NCI-H460 (cell line): ENCODE measurements at regions not wholly inside any gene's neighbourhood (a gene's known extent, or its start where the extent isn't known, plus 50 kb on each side); places are given as distances from the start of the nearest gene placed in this dataset.
"Not testable (repeated sequence)": the region's sequence is repeated elsewhere in the genome, so short reads cannot be mapped to it uniquely, and the experiment has no call there.

Experiments
- DNase-seq: peaks from one replicate; pipeline ENCODE4 v3.0.0-alpha.2; 2016; ENCODE audit warnings: low read depth; ENCODE audit errors: extremely low read depth

DNA sequence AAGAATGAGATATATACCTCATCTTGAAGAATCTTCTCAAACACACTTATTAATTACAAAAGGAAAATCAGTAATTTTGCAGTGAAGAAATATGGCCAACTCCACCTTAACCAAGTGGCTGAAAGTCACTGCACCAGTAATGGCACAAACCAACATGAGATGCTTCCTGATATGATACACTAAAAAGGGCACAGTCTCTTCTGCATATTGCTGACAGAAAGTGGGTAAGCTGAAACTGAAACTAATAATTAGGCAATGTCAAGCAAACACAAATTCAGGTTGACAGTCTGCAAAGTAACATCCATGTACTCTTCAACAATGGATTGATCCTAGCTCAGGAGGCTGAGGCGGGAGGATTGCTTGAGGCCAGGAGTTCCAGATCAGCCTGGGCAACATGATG is 56.1 kb downstream of the ZNF22 start:
- DNase-seq = not testable (repeated sequence)

DNA sequence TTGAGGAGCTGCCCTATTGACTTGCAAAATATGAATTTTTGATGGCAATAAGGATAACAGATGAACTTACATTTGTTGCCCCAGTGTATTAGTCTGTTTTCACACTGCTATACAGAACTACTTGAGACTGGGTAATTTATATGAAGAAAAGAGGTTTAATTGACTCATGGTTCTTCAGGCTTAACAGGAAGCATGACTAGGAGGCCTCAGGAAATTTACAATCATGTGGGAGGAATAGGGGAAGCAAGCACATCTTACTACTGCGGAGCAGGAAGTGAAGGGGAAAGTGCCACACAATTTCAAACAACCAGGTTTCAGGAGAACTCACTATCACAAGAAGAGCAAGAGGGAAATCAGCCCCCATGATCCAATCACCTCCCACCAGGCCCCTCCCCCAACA is 57.9 kb downstream of the ZNF22 start:
- no peak for DNase-seq

DNA sequence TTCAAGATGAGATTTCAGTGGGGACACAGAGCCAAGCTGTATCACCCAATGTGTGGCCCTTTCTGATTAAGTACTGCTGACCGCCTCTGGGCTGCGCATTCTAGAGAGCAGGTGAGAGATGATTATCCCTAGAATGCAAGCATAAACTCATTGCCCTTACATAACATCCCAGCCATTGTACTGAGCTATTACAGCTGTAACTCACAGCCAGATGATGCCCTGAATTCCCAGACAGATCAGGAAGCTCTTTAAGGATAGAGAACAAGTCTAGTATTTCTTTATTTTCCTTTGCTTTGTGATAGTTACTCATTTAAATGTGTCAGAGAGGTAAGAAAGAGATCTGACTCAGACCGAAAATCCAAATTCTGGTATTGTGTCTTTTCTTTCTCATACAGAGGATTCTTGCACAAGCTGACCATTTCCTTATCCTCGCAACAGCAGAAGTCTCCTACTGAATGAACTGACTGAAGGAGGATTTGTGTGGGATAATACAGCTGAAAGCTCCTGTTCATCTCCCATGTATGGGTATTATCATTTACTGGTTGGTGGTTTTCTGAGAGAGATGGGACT is 58.4 kb downstream of the ZNF22 start:
- DNase-seq = no peak

DNA sequence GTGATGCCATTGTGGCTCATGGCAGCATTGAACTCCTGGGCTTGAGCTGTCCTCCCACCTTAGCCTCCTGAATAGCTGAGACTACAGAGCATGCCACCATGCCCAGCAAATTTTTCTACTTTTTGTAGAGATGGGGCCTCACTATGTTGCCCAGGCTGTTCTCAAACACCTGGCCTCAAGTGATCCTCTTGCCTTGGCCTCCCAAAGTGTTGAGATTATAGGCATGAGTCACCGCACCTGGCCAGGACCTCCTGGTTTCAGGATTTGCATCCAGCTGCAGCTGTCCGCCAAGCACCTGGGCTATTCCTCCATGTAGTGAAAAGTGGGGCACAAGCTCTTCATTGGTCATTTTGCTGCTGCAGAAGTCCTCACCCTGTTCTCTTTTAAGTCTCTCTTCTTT is 58.9 kb downstream of the ZNF22 start:
- no peak for DNase-seq

DNA sequence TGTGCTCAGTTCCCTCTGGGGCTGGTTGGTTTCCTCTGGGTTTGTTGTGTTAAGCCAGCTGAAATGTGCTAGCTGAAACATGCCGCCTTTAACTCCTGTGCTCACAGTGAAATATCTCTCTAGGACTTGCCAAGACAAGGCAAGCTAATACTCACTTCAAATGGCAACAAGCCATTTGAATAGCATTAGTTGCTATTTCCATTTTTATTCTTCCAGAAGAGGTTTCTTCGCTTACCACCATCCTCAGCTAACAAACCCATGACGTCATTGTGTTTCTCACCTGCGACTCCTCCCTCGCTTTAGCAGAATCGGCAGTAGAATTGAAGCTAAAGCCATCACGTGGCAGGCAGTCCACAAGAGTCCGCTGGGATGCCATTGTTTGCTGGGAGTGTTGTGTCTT is 61.3 kb downstream of the ZNF22 start:
- DNase-seq = no peak

DNA sequence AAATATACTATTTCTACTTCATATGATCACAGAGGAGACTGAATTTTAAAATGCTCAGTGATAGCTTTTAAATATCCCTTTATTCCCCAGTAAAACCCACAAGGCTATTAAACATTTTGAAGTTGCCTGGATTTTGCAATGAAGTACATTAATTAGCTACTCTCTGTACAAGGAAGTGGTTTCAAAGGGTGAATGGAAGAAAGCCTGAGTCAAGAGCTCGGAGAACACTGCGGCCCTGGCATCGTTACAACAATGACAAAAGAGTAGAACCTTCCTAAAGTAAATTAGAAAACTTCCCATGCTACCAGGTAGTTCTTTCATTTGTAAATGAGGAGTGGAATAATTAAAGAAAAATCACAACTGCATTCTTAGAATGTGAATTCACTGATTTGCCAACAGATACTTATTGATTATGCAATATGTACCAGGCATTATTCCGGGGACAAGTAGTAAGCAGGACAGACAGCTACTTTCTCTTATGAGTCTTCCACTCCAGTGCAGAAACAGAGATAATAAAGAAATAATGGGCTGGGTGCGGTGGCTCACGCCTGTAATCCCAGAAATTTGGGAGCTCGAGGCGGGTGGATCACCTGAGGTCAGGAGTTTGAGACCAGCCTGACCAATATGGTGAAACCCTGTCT is 63.0 kb downstream of the ZNF22 start:
- no peak for DNase-seq

DNA sequence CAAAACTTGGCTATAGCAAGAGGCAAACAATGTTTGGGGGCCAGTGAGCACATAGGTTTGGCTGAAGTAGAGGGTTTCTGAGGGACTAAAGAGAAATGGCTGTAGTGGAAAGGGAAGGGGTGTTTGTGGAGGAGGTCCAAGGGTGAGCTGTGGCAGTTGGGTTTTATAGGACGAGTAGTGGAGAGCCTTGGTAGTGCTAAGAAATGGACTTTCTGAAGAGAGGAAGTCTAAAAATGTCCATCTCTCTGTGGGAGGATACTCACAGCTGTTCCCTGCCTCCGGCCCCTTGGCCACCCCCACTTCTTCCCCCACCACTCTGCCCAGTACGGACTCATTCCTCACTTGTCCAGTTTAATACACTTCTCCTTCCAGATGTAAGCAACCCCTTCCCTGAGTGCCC is 64.3 kb downstream of the ZNF22 start:
- no peak for DNase-seq

DNA sequence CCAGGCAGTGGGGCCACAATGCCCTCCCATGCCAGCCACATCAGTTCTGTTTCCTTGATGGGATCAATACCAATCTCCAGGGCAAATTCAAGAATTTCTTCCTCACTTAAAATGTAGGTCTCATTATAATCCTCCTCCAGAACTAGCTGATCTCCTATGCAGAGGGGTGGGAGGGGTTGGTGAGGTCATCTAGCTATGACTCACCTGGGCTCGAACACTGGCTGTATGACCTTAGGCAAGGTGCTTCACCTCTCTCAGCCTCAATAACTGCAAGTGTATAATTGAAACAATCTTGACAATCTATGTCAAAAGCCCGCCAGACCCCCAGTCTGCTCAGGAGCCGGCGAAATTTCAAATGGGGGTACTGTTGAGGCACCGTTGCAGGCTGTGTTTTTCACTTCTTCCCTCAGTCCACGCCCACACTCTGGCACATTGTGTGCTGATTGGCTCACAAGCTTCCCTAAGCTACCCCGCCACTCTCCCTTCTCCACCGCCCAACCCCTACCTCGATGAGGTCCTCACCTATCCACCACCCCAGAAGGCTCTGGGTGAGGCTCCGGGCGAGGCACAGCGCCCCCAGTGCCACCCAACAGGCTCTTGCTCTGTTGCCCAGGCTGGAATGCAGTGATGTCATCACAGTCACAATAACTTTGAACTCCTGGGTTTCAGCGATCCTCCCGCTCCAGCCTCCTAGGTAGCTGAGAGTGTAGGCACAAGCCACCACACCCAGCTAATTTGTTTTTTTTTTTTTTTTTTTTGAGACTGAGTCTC is 70.5 kb downstream of the ZNF22 start:
- DNase-seq = no peak

DNA sequence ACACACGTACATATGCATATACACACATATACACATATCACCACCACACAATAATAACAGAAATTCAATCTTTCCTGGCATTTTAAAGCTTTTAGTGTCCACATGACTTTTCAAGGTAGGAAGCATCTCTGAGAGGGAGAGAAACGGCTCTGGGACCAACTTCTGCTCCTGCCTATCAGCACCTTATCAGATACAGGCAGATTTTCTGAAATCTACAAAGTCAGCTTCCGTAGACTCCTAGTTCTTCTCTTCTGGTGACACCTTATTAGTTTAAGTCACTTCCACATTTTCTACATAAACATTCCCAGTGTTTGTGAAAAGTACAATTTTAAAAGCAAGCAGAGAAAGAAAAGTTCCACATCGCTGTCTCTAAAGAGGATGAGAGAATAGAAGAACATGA is 74.5 kb downstream of the ZNF22 start:
- no peak for DNase-seq

DNA sequence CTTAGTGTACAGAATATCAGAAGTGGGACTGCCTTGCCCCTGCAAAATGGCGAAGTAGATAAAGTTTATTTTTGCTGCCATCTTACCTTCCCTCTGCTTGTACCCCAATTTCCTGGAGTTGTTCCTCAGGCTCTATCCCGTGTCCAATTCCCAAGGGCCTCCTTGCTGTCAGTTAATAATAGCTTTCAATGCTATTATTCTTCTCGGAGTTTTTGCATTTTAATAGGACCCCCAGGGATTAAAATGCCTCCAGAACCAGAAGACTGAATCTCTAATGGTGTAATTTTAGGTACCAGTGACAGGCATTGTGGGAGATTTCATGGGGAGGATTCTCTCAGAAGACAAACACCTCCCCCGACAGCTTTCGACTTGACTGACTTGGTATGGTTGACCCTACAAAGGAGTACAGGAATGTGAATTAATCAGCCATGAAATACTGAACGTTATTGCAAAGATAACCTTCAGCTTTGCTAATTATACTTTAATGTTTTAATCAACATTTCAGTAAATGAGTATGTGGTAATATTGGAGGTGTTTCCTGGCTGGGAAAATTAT is 75.2 kb downstream of the ZNF22 start:
- no peak for DNase-seq

DNA sequence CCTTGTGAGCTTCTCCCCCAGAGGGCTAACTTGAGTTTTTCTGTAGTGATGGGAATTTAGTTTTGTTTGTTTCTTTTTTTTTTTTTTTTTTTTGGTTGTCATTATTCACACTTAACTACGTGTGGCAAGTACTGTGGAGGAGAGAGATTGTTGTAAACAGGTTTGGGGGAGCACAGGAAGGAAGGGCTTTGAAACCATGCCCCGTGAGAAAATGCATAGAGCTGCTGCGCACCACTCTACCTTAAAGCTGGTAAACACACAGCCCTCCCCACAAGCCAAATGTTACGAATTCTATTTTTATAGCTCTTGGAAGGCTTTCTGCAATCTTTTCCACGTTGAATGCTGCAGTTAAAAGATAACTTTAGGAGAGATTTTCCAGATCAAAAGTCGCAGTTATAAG is 76.2 kb downstream of the ZNF22 start:
- DNase-seq = no peak

DNA sequence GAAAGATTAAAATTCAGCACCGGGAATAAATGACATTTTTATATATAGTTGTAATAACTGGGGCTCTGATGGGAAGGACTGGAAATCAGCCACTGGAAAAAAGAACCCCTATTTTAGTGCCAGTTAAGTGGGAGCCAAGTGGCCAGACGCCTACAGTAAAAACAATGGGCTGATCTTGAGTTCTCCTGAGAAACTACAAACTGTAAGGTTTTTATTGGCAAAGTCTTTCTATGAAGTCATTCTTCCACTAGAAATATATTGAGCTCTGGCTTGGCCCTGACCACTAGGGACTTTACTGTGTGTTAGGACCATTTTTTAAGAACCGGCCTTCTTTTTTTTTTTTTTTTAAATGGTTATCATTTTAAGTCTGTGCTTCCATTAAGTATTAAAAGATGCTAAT is 79.6 kb downstream of the ZNF22 start:
- no peak for DNase-seq

DNA sequence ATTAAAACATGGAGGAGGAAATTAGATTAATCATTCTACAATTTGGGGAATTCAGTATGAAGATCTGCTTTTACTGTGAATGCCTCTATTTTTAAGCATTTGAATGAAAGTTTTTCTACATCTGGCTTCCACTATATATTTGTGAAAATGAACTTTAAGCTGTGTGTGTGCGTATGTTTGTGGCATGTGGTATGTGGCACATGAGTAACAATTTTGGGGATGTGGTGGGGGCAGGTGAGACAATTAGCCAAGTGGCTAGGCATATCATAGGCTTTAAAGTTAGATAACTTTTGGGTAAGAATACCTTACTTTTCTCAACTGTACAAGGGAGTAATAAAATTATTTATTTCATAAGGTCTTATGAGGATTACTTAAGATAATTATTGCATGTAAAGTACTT is 81.5 kb downstream of the ZNF22 start:
- DNase-seq = no peak

DNA sequence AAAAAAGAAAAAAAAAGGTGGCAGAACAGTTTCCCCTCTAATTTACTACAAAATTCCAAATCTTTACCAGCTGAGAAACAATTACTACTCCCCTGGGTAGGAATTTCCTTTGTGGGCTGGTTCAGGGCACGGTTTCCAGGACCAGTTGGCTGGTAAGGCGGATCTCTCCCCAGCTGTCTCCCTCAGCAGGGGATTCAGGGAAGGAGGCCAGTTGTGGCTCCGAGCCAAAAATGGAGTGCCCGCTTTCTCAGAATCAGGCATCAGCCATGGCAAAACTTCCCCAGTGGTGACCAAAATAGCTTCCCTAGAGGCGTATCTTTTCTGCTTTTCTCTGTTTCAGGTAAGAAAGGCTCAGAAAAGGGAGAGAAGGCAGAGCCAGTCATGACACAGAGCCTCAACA is 91.2 kb downstream of the ZNF22 start:
- no peak for DNase-seq

DNA sequence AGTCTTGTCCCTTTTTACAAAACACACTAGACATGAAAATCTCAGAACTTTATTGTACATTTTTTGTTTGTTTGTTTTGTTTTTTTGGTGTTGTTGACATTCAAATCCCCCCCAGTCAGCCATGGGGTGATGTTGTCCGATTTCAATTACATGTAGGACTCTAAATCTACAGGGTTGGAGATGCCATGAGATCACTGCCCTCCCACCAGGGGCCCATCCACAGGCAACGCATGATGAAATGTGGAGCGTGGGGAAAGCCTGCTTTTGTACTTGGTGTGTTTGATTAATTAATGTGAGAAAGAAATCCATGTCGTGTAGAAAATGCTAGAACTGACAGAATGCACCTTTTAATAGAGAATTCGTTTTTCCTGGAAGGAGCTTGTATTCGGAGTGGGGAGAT is 93.2 kb downstream of the ZNF22 start:
- DNase-seq = no peak

DNA sequence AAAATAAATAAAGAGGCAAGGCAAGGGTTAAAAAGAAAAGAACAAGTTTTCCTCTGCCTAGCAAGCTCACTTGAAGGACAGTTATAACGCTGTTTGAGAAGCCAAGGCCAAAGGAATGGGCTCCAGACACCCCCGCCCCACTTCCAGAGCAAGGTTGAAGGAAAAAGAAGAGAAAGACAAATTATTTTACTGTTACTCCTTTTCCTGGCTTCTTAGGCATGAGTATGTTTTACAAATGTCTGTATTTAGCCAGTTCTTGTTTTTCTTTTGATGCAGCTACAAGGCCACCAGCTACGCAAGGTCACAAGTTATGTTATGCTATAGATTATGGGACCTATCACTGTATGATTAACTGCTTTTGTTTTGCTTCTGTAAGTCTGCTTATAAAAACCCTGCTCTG is 94.6 kb downstream of the ZNF22 start:
- DNase-seq = no peak

DNA sequence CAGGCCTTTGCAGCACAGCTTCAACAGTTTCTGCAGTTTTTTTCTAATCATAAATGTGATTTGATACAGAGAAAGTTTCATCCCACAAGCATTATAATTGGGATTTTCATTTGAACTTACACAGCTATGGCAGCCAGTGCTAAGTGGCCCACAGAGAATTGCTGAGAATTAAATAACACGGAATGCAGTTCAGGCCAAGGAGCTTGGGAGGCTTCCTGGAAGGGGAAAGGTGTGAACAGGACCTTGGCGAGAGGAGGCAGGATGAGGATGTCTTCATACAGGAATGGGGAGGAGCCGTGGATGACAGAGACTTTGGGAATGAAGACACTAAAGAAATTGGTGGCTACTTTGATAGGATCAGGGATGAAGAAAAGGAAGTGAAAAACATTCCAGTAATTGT is 95.3 kb downstream of the ZNF22 start:
- no peak for DNase-seq

DNA sequence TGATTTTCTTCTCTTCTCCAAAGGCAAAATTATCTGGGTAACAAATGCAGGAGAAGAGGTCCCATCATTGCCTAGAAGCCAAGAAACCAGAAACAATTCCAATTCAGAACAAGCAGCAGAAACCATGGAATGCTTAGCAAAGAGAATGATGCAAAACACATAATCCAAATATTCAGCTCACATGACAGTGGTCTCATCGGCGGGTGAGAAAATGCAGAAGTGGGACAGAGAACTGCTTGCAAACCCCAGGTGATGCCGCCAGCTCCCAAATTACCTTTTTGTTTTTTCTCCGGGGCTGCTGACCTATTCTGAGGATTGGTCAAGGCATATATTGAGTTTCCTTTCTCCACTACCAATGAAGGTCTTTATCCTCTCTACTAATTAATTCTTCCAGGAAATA is 99.7 kb downstream of the ZNF22 start:
- no peak for DNase-seq

DNA sequence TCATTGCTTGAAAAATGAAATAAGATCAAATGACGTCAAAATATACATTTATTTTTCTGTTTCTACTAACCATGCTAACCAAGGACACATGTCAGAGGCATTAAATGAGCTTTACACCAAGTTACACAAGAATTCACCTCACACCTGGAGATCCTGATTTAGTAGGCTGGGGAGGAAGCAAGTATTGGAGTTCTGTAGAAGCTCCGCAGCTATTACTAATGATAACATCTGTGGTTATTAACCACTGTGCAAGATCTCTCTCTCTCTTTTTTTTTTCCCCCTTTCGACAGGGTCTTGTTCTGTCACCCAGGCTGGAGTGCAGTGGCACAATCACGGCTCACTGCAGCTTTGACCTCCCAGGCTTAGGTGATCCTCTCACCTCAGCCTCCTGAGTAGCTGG is 104.0 kb downstream of the ZNF22 start:
- DNase-seq = no peak

DNA sequence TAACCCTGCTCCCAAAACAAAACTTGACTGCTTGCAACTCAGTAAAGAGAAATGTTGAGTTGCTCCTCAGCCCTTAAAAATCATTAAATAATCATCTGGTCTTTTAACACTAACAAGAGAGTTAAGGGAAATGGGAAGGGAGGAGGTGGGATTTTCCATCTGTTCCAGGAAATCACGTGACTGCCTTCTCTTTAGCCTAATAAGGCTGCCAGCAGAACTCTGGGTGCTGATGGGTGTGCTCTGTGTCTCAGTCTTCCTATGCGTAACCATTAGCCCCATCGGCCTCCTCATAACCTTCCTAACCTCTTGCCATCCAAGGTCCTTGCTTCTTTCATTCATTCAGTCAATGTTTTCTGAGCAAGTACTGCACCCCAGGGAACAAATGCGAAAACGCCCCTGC is 104.6 kb downstream of the ZNF22 start:
- not testable (repeated sequence) for DNase-seq

DNA sequence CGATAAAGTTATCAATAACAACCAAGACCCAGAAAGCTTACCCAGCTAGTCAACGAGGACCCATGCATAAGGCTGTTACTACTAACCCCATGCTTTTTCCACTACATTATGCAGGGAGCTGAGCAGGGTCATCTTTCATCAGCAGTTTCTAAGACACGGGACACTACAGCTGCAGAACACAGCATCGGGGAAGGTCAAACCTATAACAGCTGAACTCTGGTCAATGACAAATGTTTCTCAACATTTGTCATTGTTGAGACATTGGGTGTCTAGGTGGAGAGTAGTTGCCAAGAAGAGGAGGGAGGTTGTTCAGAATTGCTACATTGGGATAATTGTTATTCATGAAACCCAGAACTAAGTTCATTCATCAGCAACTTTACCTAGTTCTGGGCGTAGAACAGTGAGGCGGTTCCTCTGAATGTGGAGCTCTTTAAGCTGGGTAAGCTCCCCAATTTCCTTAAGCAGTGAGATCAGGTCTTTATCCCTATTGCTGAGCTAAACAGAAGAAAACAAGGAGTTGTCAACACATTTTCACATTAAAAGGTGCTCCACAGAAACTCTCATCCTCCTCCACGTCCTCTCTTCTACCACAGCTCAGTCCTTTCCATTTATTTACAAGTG is 105.6 kb downstream of the ZNF22 start:
- DNase-seq = no peak

DNA sequence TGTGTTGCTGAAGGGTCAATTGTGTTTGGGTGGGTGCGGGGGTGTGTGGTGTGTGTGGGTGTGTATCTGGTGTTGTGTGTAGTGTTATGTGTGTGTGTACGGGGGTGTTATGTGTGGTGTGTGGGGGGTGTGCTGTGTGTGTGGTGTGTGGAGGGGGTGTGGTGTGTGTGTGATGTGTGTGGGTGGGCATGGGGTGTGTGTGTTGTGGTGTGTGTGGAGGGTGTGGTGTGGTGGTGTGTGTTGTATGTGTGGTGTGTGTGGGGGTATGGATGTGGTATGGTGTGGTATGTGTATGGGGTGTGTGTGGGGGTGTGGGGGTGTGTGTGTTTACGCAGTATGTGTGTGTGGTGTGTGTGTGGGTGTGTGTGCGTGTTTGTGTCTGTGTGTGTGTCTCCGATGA is 110.8 kb downstream of the ZNF22 start:
- DNase-seq = no peak
